ENCODE measurements at regions not wholly inside any gene's neighbourhood (a gene's known extent, or its start where the extent isn't known, plus 50 kb on each side); places are given as distances from the start of the nearest gene placed in this dataset.

DNA sequence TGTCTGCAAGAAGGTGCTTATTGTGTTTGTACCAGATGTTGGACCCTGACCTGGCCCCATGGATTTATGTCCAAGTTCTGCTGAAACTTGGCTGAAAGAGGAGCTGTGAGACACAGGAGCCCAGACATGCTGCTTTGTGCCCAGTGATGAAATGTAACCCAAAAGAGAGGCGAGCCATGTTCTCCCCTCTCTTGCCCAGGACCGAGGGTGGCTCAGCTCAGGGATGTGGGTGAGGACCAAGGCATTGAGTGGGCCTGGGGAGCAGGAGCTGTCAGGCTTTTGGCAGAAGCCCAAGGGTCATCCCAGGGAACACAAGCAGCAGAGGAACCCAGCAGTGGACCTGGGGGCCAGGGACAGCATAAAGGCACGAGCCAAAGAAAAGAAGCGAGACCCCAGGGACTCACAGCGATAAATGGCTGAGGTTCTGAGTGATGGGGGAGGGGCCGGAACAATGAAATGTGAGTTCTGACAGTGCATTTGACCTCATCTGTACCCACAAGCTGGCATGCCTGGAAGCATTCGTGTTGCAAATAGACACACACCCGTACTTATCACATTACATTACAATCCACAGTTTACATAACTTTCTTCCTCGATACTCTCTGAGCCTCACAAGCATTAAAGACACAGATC is 363.4 kb upstream of the JARID2 start:
- Mint-ChIP-seq H3K27me3 (ENCODE audit: low read depth) (no peaks in the 10 kb centered on the region; the same call in 1 of the 2 replicates), H3K9me3 (no peaks in the 10 kb centered on the region), H3K36me3 (ENCODE audit: insufficient read depth in 1 of 3, low read depth in 3 of 3) (no peaks in the 10 kb centered on the region), H3K4me1 (peaks cover 51% of the 10 kb centered on the region in 2 experiments), H3K27ac (no peak overlapping the region), H3K4me3 (no peak overlapping the region)
- no peak overlapping the region for H3K27ac ChIP-seq (ENCODE audit: insufficient read length, low read depth, low read length)
- H3K9me3 ChIP-seq (ENCODE audit: control insufficient read depth, low read depth, low read length), result no peaks in the 10 kb centered on the region
- H2AK5ac ChIP-seq (ENCODE audit: insufficient read length, low read length), result no peak overlapping the region
- H2BK15ac ChIP-seq (ENCODE audit: low read depth, low read length), result no peak overlapping the region
- H3K4me1 ChIP-seq (ENCODE audit: insufficient read depth, low read length), result peaks cover 18% of the 10 kb centered on the region
- DNase-seq, result no peak
- H3K18ac ChIP-seq (ENCODE audit: insufficient read length, low read depth, low read length), result no peak overlapping the region
- no peak overlapping the region for H2BK20ac ChIP-seq (ENCODE audit: low read depth, low read length, poor library complexity, severe bottlenecking)
- H2AFZ ChIP-seq (ENCODE audit: low read length), result no peak overlapping the region
- 100% methylated on average over 1 of the region's 9 CpGs for WGBS (ENCODE audit: extremely low coverage, insufficient read length, low lambda C conversion rate)
- H3K79me1 ChIP-seq (ENCODE audit: insufficient read depth, low read depth, low read length, poor library complexity, severe bottlenecking), result no peaks in the 10 kb centered on the region
- no peaks in the 10 kb centered on the region for H4K20me1 ChIP-seq (ENCODE audit: control insufficient read depth, insufficient read depth, insufficient read length)
- TF ChIP-seq, protein P1, sequence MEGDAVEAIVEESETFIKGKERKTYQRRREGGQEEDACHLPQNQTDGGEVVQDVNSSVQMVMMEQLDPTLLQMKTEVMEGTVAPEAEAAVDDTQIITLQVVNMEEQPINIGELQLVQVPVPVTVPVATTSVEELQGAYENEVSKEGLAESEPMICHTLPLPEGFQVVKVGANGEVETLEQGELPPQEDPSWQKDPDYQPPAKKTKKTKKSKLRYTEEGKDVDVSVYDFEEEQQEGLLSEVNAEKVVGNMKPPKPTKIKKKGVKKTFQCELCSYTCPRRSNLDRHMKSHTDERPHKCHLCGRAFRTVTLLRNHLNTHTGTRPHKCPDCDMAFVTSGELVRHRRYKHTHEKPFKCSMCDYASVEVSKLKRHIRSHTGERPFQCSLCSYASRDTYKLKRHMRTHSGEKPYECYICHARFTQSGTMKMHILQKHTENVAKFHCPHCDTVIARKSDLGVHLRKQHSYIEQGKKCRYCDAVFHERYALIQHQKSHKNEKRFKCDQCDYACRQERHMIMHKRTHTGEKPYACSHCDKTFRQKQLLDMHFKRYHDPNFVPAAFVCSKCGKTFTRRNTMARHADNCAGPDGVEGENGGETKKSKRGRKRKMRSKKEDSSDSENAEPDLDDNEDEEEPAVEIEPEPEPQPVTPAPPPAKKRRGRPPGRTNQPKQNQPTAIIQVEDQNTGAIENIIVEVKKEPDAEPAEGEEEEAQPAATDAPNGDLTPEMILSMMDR (conservative IDR thresholded peaks at IDR 0.05), result no peak
- no peak overlapping the region for H3K56ac ChIP-seq (ENCODE audit: insufficient read length, low read depth, low read length)
- peaks cover 6% of the 10 kb centered on the region; the same call in 1 of the 2 replicates for H3K79me2 ChIP-seq (ENCODE audit: insufficient read depth, low read length)
- H3K14ac ChIP-seq (ENCODE audit: insufficient read depth, low read length), result no peak overlapping the region
- H3K9ac ChIP-seq (ENCODE audit: extremely low read depth, insufficient read length, low read length), result no peak overlapping the region
- H2BK120ac ChIP-seq (ENCODE audit: low read depth, low read length, poor library complexity, severe bottlenecking), result no peak overlapping the region
- H3K23ac ChIP-seq (ENCODE audit: insufficient read length, low read depth, low read length), result no peak overlapping the region
- H2BK12ac ChIP-seq (ENCODE audit: insufficient read length, low read depth, low read length), result no peak overlapping the region
- H3K4ac ChIP-seq (ENCODE audit: low read depth, low read length), result no peak overlapping the region
- no peak overlapping the region for H4K5ac ChIP-seq (ENCODE audit: insufficient read length, low read depth, low read length)
- H4K91ac ChIP-seq (ENCODE audit: insufficient read length, low read depth, low read length), result no peak overlapping the region
- H3K4me2 ChIP-seq (ENCODE audit: insufficient read depth, insufficient read length, low read length), result no peak overlapping the region
- no peaks in the 10 kb centered on the region for H3K23me2 ChIP-seq (ENCODE audit: insufficient read length, low read depth, low read length, poor library complexity, severe bottlenecking)
- H3T11ph ChIP-seq (ENCODE audit: low read length), result no peak overlapping the region
- H3K27me3 ChIP-seq (ENCODE audit: insufficient read depth, low read length), result no peaks in the 10 kb centered on the region
- no peak overlapping the region for H2BK5ac ChIP-seq (ENCODE audit: insufficient read length, low read length)
- H4K8ac ChIP-seq (replicated peaks; ENCODE audit: insufficient read length, low read depth, low read length), result no peak overlapping the region
